GM12875 (cell line): ENCODE measurements at regions not wholly inside any gene's neighbourhood (a gene's known extent, or its start where the extent isn't known, plus 50 kb on each side); places are given as distances from the start of the nearest gene placed in this dataset.

Source experiments
- H3K4me3 ChIP-seq: one replicate; pipeline ENCODE4 v1.5.1; 2011; ENCODE audit warnings: low read depth, low read length, control low read depth
- TF ChIP-seq, protein P1 (sequence below): IDR thresholded peaks from 2 replicates; pipeline ENCODE4 v1.5.1; 2011; ENCODE audit warnings: low read depth, mild to moderate bottlenecking, control low read depth, inconsistent platforms, low read length, moderate library complexity, borderline replicate concordance; ENCODE audit not compliant: insufficient read depth

DNA sequence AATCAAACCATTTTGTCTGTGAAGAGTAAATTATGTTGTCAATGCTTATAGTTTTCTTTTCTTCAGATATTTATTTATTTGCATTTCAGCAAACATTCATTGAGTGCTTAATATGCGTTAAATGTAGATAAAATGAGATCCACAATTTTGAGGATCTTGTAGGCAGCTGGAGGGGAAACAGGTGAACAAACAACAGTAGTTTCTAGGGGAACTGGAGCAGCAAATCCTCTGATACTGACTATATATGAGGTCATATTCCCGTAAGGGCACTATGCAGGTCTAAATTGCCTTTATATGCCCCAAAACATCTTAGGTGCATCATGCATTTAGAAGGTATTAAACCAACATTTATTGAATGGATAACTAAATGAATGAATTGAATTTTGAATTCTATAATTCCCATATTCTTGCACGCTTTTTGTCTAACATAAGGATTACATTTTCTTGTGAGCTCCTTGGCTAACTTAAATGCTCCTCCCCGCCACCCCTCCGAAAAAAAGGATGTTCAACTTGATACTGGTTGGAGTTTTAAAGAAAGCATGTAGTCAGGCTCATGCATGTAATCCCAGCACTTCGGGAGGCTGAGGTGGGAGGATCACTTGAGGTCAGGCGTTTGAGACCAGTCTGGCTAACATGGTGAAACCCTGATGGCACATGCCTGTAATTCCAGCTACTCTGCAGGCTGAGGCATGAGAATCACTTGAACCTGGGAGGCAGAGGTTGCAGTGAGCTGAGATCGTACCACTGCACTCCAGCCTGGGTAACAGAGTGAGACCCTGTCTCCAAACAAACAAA, 299.8 kb downstream of the TMEM38B start:
- H3K4me3 ChIP-seq, result no peak overlapping the region
- TF ChIP-seq, protein P1, sequence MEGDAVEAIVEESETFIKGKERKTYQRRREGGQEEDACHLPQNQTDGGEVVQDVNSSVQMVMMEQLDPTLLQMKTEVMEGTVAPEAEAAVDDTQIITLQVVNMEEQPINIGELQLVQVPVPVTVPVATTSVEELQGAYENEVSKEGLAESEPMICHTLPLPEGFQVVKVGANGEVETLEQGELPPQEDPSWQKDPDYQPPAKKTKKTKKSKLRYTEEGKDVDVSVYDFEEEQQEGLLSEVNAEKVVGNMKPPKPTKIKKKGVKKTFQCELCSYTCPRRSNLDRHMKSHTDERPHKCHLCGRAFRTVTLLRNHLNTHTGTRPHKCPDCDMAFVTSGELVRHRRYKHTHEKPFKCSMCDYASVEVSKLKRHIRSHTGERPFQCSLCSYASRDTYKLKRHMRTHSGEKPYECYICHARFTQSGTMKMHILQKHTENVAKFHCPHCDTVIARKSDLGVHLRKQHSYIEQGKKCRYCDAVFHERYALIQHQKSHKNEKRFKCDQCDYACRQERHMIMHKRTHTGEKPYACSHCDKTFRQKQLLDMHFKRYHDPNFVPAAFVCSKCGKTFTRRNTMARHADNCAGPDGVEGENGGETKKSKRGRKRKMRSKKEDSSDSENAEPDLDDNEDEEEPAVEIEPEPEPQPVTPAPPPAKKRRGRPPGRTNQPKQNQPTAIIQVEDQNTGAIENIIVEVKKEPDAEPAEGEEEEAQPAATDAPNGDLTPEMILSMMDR, result no peak

DNA sequence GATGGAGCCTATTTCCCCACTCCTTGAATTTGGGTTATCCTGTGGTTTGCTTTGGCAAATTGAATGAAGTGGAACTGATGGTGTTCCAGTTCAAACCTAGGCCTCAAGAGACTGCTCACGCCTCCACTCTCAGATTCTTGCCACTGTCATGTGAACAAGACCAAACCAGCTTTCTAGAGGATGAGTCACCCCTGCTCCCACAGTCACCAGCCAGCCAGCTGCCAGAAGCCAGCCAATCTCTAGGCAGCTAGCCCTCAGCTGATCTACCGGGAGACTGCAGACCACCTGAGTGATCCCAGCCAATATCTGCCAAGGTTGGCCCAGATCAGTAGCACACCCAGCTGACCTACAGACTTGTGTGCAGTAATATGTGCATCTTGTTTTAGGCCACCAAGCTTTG, 300.6 kb downstream of the TMEM38B start:
- no peak overlapping the region for H3K4me3 ChIP-seq
- TF ChIP-seq, protein P1, result no peak

DNA sequence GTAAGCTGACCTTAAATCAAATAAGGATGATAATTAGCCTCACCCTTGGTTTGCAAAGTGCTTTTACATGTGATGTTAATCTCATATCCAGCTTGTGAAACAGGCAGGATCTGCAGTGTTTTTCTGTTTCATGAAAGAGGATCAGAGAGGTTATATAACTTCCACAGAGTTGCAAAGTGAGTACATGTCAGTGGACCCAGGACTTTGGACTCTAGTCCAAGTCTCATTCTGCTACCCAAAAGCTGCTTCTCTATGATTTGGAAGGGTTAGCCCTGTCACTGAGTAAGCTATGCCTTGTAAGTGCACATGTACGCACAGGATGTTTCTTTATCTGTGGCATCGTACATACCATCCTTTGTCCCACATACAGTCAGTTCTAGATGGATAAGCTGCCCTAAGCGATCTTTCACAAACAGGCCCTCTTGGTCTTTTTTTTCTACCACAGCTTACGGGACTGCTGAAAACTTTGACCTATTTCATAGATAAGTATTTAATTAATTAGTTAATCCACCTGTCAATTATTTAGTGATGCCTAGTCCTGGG, 322.9 kb downstream of the TMEM38B start:
- no peak overlapping the region for H3K4me3 ChIP-seq
- TF ChIP-seq, protein P1, result no peak

DNA sequence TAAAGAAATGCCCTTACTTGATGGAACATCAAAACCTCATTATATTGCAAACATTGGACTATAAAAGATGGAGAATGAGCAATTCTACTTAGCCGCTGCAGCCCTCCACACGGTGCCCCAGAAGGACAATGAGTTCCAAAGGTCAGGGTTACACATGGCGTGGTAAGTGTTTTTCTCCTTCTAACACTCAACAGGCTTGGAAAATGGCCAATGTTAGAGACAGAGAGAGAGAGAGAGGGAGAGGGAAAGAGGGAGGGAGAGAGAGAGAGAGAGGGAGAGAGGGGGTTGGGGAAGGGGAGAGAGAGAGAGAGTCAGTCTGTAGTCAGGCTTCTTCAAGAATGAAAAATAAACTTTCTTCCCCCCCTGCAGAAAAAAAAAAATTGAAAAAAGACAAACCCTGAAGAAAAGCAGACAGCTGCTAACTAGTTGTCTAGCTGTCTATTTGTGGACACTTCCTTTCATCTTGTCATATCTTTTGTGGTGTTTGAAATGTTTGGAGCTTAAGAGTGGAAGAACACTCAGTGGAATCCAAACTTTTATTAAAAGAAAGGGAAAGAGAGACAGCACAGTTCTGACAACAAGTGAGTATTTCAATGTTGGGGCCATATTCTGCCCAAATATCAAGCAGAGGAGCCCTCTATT, 324.8 kb downstream of the TMEM38B start:
- TF ChIP-seq, protein P1, result no peak
- no peak overlapping the region for H3K4me3 ChIP-seq

GRCh38 chr9:106019702-106020101, 325.4 kb downstream of the TMEM38B start:
- no peak overlapping the region for H3K4me3 ChIP-seq
- TF ChIP-seq, protein P1, result no peak

DNA sequence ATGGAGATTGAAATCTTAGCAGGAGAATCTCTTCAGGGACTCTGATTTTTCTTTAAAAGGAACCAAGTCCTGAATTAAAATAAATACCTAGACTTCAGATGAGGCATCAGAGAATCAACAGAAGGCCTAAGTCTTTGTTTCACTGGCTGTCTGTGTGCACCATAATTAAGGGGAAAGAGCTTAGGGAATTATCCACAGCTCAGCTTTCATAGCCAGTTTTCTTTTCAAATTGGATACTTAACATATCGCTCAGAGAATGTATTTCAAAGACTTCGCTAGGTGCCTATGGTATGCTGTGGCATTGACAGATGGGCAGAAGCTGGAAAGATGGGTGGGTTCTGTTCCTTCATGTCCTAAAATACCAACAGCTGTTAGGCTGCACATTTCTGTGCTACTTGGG, 325.8 kb downstream of the TMEM38B start:
- no peak overlapping the region for H3K4me3 ChIP-seq
- TF ChIP-seq, protein P1, result no peak
